ENCODE measurements at regions not wholly inside any gene's neighbourhood (a gene's known extent, or its start where the extent isn't known, plus 50 kb on each side); places are given as distances from the start of the nearest gene placed in this dataset.

DNA sequence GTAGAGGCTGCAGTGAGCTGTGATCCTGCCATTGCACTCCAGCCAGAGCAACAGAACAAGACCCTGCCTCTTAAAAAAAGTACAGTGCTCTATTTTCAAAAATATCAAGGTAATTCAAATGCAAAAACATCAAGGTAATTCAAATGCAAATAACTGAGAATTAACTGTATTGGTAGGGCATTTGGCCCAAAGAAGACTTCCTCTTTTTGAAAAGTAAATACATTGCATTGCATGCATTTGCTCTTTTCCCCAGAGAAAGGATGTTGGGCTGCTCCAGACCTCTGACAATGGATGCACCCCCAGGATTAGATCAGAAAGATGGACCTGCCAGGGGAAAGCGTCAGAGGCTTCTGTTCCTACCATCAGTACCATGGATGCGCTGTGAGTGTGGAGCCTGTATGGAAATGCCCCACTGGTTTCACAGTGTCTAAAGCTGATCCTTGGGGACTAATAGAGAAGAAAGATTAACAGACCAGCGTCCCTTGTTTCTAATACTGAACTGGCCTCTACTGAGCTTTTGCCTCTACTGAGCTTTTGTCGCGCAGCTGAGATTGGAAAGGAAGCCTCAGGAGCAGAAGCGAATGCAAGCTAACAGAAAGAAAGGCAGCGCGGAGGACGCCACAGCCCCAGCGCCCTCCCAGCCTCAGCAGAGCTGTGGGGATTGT is 93.5 kb upstream of the LYZL2 start:
- no peak for TF ChIP-seq CTCF (IDR thresholded peaks at IDR 0.05)
- no peak for TF ChIP-seq POLR2A (IDR thresholded peaks at IDR 0.05)
